OCI-LY3 (cell line): ENCODE measurements at regions not wholly inside any gene's neighbourhood (a gene's known extent, or its start where the extent isn't known, plus 50 kb on each side); places are given as distances from the start of the nearest gene placed in this dataset.
"Not testable (repeated sequence)": the region's sequence is repeated elsewhere in the genome, so short reads cannot be mapped to it uniquely, and the experiment has no call there.

Source experiments
- H2AFZ ChIP-seq: fragments of 200-600, 300-600 bp; shearing (Covaris generic); 2 replicates; pipeline ENCODE4 v1.6.0; 2014; ENCODE audit warnings: antibody characterized with exemption, low read depth, low read length
- H3K27ac ChIP-seq: fragments of 200-600, 300-600 bp; sonication (generic); 2 replicates; pipeline ENCODE4 v1.5.1; 2014; ENCODE audit warnings: mild to moderate bottlenecking, low read length, moderate library complexity, mixed read lengths
- H3K27me3 ChIP-seq: fragments of 200-600, 300-600 bp; sonication (generic); 2 replicates; pipeline ENCODE4 v1.6.1; 2014; ENCODE audit warnings: low read depth, low read length, mixed read lengths
- H3K36me3 ChIP-seq: fragments of 200-600, 300-600 bp; sonication (generic); replicated peaks from 2 replicates; pipeline ENCODE3; 2014; ENCODE audit warnings: low read depth, low read length, mixed read lengths
- H3K4me1 ChIP-seq: fragments of 300-600, 200-600 bp; sonication (generic); 2 replicates; pipeline ENCODE4 v1.6.1; 2014; ENCODE audit warnings: low read length, mixed read lengths
- H3K4me2 ChIP-seq: fragments of 200-600, 300-600 bp; sonication (generic); 2 replicates; pipeline ENCODE4 v1.6.1; 2014; ENCODE audit warnings: low read length, mixed read lengths
- H3K4me3 ChIP-seq: fragments of 300-600, 200-600 bp; sonication (generic); 2 replicates; pipeline ENCODE4 v1.5.1; 2014; ENCODE audit warnings: antibody characterized with exemption, mild to moderate bottlenecking, low read length, moderate library complexity
- H3K79me2 ChIP-seq: fragments of 300-600, 200-600 bp; shearing (Covaris generic); 2 replicates; pipeline ENCODE4 v1.6.1; 2014; ENCODE audit warnings: mild to moderate bottlenecking, low read length, mixed read lengths
- H3K9ac ChIP-seq: fragments of 300-600, 200-600 bp; shearing (Covaris generic); 2 replicates; pipeline ENCODE4 v1.6.0; 2014; ENCODE audit warnings: mild to moderate bottlenecking, low read length, moderate library complexity
- H3K9me3 ChIP-seq: fragments of 200-600, 300-600 bp; shearing (Covaris generic); 2 replicates; pipeline ENCODE4 v1.6.1; 2014; ENCODE audit warnings: low read length, mixed read lengths; ENCODE audit not compliant: insufficient read depth
- H4K20me1 ChIP-seq: fragments of 200-600, 300-600 bp; sonication (generic); 2 replicates; pipeline ENCODE4 v1.6.1; 2016; ENCODE audit warnings: low read length, mixed read lengths; ENCODE audit not compliant: insufficient read depth
- CTCF ChIP-seq: fragments of 200-600, 300-600 bp; sonication (generic); IDR thresholded peaks from 2 replicates; pipeline ENCODE4 v1.5.1; 2014; ENCODE audit warnings: antibody characterized with exemption, low read length, low read depth
- EZH2phosphoT487 ChIP-seq: fragments of 200-600 bp; shearing (Covaris generic); IDR thresholded peaks from 2 replicates; pipeline ENCODE4 v1.6.1; 2018; ENCODE audit warnings: antibody characterized with exemption, mixed run types, low read depth

GRCh38 chr1:100658716-100659026 lies 60.9 kb upstream of the VCAM1 start:
- Histone ChIP-seq H4K20me1 (no peaks in the 10 kb centered on the region), H2AFZ (no peak overlapping the region), H3K9me3 (no peaks in the 10 kb centered on the region), H3K27me3 (peaks cover 4% of the 10 kb centered on the region), H3K4me1 (no peaks in the 10 kb centered on the region), H3K4me2 (no peak overlapping the region), H3K9ac (no peak overlapping the region), H3K27ac (no peak overlapping the region), H3K36me3 (no peaks in the 10 kb centered on the region), H3K4me3 (no peak overlapping the region), H3K79me2 (no peaks in the 10 kb centered on the region)
- TF ChIP-seq EZH2phosphoT487 (no peak), CTCF (no peak)

- TF ChIP-seq CTCF (no peak), EZH2phosphoT487 (no peak)
- H3K27me3 ChIP-seq = peaks cover 4% of the 10 kb centered on the region
- H3K4me3 ChIP-seq = no peak overlapping the region
- H3K27ac ChIP-seq = no peak overlapping the region
- H4K20me1 ChIP-seq = no peaks in the 10 kb centered on the region
- H3K9ac ChIP-seq = no peak overlapping the region
- no peaks in the 10 kb centered on the region for H3K36me3 ChIP-seq
- no peaks in the 10 kb centered on the region for H3K9me3 ChIP-seq
- no peaks in the 10 kb centered on the region for H3K79me2 ChIP-seq
- H3K4me1 ChIP-seq = no peaks in the 10 kb centered on the region
- no peak overlapping the region for H2AFZ ChIP-seq
- no peak overlapping the region for H3K4me2 ChIP-seq
Measured at GRCh38 chr1:100661176-100661575, 58.4 kb upstream of the VCAM1 start.

- H3K4me2 ChIP-seq, H3K27ac ChIP-seq: not testable (repeated sequence)
Measured at GRCh38 chr1:100668494-100668893, 51.0 kb upstream of the VCAM1 start.

More at GRCh38 chr1:100668494-100668893, 51.0 kb upstream of the VCAM1 start:
- not testable (repeated sequence) for H3K27me3 ChIP-seq, H3K9me3 ChIP-seq, H3K4me1 ChIP-seq, H3K36me3 ChIP-seq, H3K4me3 ChIP-seq, H2AFZ ChIP-seq, H3K9ac ChIP-seq, H3K79me2 ChIP-seq, H4K20me1 ChIP-seq
